ENCODE measurements at regions not wholly inside any gene's neighbourhood (a gene's known extent, or its start where the extent isn't known, plus 50 kb on each side); places are given as distances from the start of the nearest gene placed in this dataset.

DNA sequence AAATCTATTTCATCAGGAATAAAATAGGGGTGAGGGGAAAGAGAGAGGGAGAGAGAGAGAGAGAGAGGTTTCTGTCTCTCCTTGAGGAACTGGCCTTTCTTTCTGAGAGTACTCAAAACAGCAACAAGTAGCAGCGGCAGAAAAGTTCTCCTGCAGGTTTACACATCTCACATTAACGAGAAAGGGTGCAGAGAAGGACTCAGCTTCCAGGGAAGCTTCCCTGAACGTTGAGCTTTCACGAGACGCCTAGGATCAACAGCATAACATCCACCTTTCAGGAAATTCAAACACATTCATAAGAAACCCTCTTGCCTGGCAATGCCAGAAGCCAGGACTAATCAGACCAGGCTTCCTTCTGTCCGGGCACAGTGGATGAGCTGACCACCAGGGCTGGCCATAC, 162.9 kb downstream of the ZDHHC21 start:
- Histone ChIP-seq H3K36me3 (no peaks in the 10 kb centered on the region), H3K9me3 (no peaks in the 10 kb centered on the region), H3K27ac (no peak overlapping the region), H3K27me3 (no peaks in the 10 kb centered on the region), H3K4me3 (no peak overlapping the region), H3K4me1 (no peaks in the 10 kb centered on the region)
- TF ChIP-seq, protein P1, sequence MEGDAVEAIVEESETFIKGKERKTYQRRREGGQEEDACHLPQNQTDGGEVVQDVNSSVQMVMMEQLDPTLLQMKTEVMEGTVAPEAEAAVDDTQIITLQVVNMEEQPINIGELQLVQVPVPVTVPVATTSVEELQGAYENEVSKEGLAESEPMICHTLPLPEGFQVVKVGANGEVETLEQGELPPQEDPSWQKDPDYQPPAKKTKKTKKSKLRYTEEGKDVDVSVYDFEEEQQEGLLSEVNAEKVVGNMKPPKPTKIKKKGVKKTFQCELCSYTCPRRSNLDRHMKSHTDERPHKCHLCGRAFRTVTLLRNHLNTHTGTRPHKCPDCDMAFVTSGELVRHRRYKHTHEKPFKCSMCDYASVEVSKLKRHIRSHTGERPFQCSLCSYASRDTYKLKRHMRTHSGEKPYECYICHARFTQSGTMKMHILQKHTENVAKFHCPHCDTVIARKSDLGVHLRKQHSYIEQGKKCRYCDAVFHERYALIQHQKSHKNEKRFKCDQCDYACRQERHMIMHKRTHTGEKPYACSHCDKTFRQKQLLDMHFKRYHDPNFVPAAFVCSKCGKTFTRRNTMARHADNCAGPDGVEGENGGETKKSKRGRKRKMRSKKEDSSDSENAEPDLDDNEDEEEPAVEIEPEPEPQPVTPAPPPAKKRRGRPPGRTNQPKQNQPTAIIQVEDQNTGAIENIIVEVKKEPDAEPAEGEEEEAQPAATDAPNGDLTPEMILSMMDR (IDR thresholded peaks at IDR 0.05) = no peak
- TF ChIP-seq POLR2A (IDR thresholded peaks at IDR 0.05) = no peak
- no peak for DNase-seq

DNA sequence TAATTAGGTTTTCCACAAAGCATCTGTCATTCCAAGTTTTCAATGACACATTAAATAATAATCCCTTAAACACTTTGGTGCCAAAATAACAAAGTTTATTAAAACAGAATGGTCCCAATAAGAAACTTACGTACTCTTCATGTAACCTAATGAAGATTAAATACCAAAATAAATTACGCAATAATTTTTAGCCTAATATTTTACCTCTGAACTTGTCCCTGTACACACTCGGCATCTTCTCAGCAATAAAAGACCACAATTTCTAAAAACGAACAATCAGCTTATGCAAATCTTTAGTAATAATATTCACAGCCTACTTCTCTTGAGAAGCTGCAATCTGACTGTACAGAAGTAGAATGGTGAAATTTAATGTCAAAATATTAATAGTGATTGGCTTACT, 163.6 kb downstream of the ZDHHC21 start:
- Histone ChIP-seq H3K4me1 (no peaks in the 10 kb centered on the region), H3K27me3 (no peaks in the 10 kb centered on the region), H3K27ac (no peak overlapping the region), H3K9me3 (no peaks in the 10 kb centered on the region), H3K36me3 (no peaks in the 10 kb centered on the region), H3K4me3 (no peak overlapping the region)
- no peak for TF ChIP-seq POLR2A (IDR thresholded peaks at IDR 0.05)
- TF ChIP-seq, protein P1 (IDR thresholded peaks at IDR 0.05) = no peak
- no peak for DNase-seq

DNA sequence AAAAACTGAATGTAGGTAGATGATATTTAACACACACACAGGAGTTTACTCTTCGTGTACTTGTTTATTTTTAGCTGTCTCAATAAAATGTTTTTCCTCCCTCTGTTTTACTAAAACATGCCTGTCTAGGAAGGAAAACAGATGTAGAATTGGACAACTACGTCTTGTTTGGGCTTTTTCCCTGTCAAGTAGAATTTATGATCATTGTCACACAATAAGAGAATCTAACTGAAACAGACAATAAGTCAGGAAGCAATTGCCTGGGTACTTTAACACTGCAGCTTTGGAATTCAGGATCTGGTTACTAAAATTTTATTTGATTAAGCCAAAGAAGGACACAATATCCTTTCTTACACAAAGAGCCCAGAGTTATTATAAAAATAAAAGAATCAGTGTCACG, 164.2 kb downstream of the ZDHHC21 start:
- Histone ChIP-seq H3K4me3 (no peak overlapping the region), H3K27me3 (no peaks in the 10 kb centered on the region), H3K36me3 (no peaks in the 10 kb centered on the region), H3K4me1 (no peaks in the 10 kb centered on the region), H3K27ac (no peak overlapping the region), H3K9me3 (no peaks in the 10 kb centered on the region)
- no peak for DNase-seq
- no peak for TF ChIP-seq POLR2A (IDR thresholded peaks at IDR 0.05)
- TF ChIP-seq, protein P1 (IDR thresholded peaks at IDR 0.05) = no peak

DNA sequence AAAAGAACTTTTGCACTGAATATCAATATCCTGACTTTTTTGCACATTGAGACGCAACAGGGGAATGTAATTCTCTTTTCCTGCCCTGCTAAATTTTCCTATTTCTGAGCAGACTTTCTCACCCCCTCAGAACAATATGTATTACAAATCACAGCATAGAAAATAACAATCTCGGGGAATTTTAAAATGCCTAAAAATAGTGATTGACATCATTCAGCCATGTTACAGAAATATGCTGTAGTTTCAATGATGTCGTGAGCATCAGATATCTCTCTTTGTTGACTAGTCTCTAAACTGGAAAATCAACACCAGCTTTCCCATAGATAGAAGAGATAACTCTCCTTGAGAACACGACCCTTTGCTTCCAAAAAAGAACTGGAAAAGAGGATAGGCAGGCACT, 166.7 kb downstream of the ZDHHC21 start:
- H3K9me3 ChIP-seq = no peaks in the 10 kb centered on the region
- H3K4me1 ChIP-seq = no peaks in the 10 kb centered on the region
- no peak overlapping the region for H3K4me3 ChIP-seq
- H3K27me3 ChIP-seq = no peaks in the 10 kb centered on the region
- no peak for DNase-seq
- H3K36me3 ChIP-seq = no peaks in the 10 kb centered on the region
- H3K27ac ChIP-seq = no peak overlapping the region
- TF ChIP-seq, protein P1 (IDR thresholded peaks at IDR 0.05) = no peak
- no peak for TF ChIP-seq POLR2A (IDR thresholded peaks at IDR 0.05)

DNA sequence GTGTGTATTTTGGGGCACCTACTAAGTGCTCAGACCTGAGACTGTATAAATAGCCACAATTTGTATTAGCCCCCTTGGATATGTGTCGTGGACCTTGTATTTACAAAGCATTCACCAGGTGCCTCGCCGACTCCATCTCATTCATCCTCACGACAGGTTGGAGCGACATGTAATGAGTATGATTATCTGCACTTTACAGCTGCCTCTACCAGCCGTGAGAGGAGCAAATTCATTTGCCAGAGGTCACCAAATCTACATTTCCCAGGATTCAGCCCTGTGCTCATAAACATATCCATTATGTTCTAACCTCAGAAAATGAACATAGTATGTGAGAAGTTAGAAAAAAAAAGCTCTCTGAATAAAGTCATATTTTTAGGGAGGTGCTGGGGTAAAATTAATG, 167.4 kb downstream of the ZDHHC21 start:
- no peak for DNase-seq
- no peak for TF ChIP-seq POLR2A (IDR thresholded peaks at IDR 0.05)
- TF ChIP-seq, protein P1 (IDR thresholded peaks at IDR 0.05) = no peak
- no peaks in the 10 kb centered on the region for H3K27me3 ChIP-seq
- H3K36me3 ChIP-seq = no peaks in the 10 kb centered on the region
- H3K9me3 ChIP-seq = no peaks in the 10 kb centered on the region
- H3K27ac ChIP-seq = no peak overlapping the region
- no peaks in the 10 kb centered on the region for H3K4me1 ChIP-seq
- H3K4me3 ChIP-seq = no peak overlapping the region

DNA sequence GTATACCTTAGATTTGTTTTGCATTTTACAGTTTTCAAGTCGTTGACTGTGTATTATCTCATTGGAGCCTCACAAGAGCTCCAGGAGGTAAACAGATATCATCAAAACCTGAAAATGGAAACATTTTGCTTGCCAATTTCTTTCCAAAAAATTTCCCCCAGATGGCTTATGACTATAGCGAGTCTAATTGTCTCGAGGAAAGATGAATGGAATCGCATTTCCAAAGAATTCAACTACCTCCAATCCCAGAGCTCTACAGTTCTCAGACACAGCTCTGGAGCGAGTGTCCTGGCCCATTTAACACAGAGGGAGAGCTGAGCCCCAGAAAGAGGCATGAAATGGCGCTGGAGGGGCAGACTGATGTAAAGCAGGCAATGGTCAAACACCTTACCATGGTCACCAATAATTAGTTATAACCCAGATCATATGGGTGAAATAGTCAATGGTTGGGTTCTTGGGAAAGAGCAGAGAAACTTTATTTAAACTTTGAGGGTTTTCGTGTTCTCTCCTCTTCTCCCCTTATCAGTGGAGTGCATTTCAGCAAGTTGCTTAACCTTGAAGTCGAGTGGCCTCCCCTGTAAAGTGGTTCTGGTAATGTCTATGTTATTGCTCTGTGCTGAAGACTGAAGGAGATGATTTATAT, 168.2 kb downstream of the ZDHHC21 start:
- no peak overlapping the region for H3K27ac ChIP-seq
- no peaks in the 10 kb centered on the region for H3K36me3 ChIP-seq
- H3K4me3 ChIP-seq = no peak overlapping the region
- no peaks in the 10 kb centered on the region for H3K27me3 ChIP-seq
- no peaks in the 10 kb centered on the region for H3K9me3 ChIP-seq
- TF ChIP-seq POLR2A (IDR thresholded peaks at IDR 0.05) = no peak
- TF ChIP-seq, protein P1 (IDR thresholded peaks at IDR 0.05) = no peak
- no peaks in the 10 kb centered on the region for H3K4me1 ChIP-seq
- DNase-seq = no peak

Measured in Peyer's patch (tissue), 4 donors.